ENCODE measurements at regions not wholly inside any gene's neighbourhood (a gene's known extent, or its start where the extent isn't known, plus 50 kb on each side); places are given as distances from the start of the nearest gene placed in this dataset.

DNA sequence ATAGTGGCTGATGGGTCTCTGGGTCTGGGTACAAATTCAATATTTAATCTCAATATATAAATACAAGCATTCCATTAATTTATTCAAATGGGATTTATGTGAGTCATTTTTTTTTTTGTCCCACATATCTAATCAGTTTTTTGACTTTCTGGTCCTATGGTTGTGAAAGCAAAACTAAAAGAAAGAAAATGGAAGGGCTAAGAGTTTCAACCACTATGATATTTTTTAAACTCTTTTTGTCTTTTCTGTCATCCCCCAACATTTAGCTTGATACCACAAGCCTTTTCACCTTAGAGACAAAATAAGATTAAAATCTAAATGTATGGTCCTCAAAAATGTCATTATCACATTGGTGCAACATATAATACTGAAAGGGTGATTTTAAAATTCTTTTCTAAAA, 602.7 kb upstream of the CHRM3 start:
- no peak for ATAC-seq (ENCODE audit: low read depth)
- ChIA-PET CTCF (no interaction called here), POLR2A (no interaction called here)
- Mint-ChIP-seq H3K4me1 (no peaks in the 10 kb centered on the region), H3K27ac (no peak overlapping the region), H3K4me3 (no peak overlapping the region), H3K27me3 (no peaks in the 10 kb centered on the region), H3K9me3 (ENCODE audit: insufficient read depth) (peaks cover 7% of the 10 kb centered on the region)
- H3K9ac ChIP-seq (ENCODE audit: low read length): no peak overlapping the region
- H3K9me3 ChIP-seq (ENCODE audit: control extremely low read depth in 1 of 3, control insufficient read depth in 2 of 3, insufficient read depth in 1 of 3, low read length in 2 of 3): no peaks in the 10 kb centered on the region
- no peak overlapping the region for H2AFZ ChIP-seq (ENCODE audit: insufficient read depth, low read depth, low read length, poor library complexity, severe bottlenecking)
- no peak overlapping the region for H3K4me3 ChIP-seq (ENCODE audit: control extremely low read depth in 1 of 5, extremely low read depth in 1 of 5, insufficient read depth in 1 of 5, low read depth in 2 of 5, low read length in 4 of 5)
- no peaks in the 10 kb centered on the region for H3K4me1 ChIP-seq (ENCODE audit: control insufficient read depth in 2 of 2, insufficient read depth in 2 of 2, low read length in 2 of 2)
- TF ChIP-seq EZH2 (IDR thresholded peaks at IDR 0.05; ENCODE audit: borderline replicate concordance, insufficient read depth, low read depth, low read length, poor library complexity, severe bottlenecking): no peak
- no peak for TF ChIP-seq CTCF (IDR thresholded peaks at IDR 0.05)
- no peak overlapping the region for H3K27ac ChIP-seq (ENCODE audit: low read length in 2 of 2)
- no peak overlapping the region for H3K4me2 ChIP-seq (replicated peaks; ENCODE audit: low read depth, low read length, poor library complexity, severe bottlenecking)
- intact Hi-C loops (cut with micrococcal nuclease): no loop called here
- no peaks in the 10 kb centered on the region for H3K36me3 ChIP-seq (replicated peaks in 1 of 2; ENCODE audit: control extremely low read depth in 1 of 2, control insufficient read depth in 1 of 2, extremely low read depth in 1 of 2, insufficient read depth in 2 of 2, low read length in 1 of 2)
- DNase-seq: no peak
- no peaks in the 10 kb centered on the region for H4K20me1 ChIP-seq (ENCODE audit: control insufficient read depth, insufficient read depth, low read length, poor library complexity, severe bottlenecking)
- H3K79me2 ChIP-seq (ENCODE audit: control insufficient read depth, insufficient read depth, low read length): no peaks in the 10 kb centered on the region
- H3K27me3 ChIP-seq (replicated peaks in 1 of 4; ENCODE audit: control extremely low read depth in 1 of 4, control insufficient read depth in 3 of 4, insufficient read depth in 4 of 4, low read length in 3 of 4): no peaks in the 10 kb centered on the region

GRCh38 chr1:238779716-238780115, 606.7 kb upstream of the CHRM3 start:
- Histone ChIP-seq H3K27me3 (replicated peaks in 1 of 4; ENCODE audit: control extremely low read depth in 1 of 4, control insufficient read depth in 3 of 4, insufficient read depth in 4 of 4, low read length in 3 of 4) (no peaks in the 10 kb centered on the region), H3K4me3 (ENCODE audit: control extremely low read depth in 1 of 5, extremely low read depth in 1 of 5, insufficient read depth in 1 of 5, low read depth in 2 of 5, low read length in 4 of 5) (no peak overlapping the region), H3K9me3 (ENCODE audit: control extremely low read depth in 1 of 3, control insufficient read depth in 2 of 3, insufficient read depth in 1 of 3, low read length in 2 of 3) (no peaks in the 10 kb centered on the region), H3K4me2 (replicated peaks; ENCODE audit: low read depth, low read length, poor library complexity, severe bottlenecking) (no peak overlapping the region), H3K27ac (ENCODE audit: low read length in 2 of 2) (no peak overlapping the region), H3K36me3 (replicated peaks in 1 of 2; ENCODE audit: control extremely low read depth in 1 of 2, control insufficient read depth in 1 of 2, extremely low read depth in 1 of 2, insufficient read depth in 2 of 2, low read length in 1 of 2) (no peaks in the 10 kb centered on the region), H4K20me1 (ENCODE audit: control insufficient read depth, insufficient read depth, low read length, poor library complexity, severe bottlenecking) (no peaks in the 10 kb centered on the region), H3K9ac (ENCODE audit: low read length) (no peak overlapping the region), H3K4me1 (ENCODE audit: control insufficient read depth in 2 of 2, insufficient read depth in 2 of 2, low read length in 2 of 2) (no peaks in the 10 kb centered on the region), H3K79me2 (ENCODE audit: control insufficient read depth, insufficient read depth, low read length) (no peaks in the 10 kb centered on the region), H2AFZ (ENCODE audit: insufficient read depth, low read depth, low read length, poor library complexity, severe bottlenecking) (no peak overlapping the region)
- Mint-ChIP-seq H3K4me3 (no peak overlapping the region), H3K9me3 (ENCODE audit: insufficient read depth) (peaks cover 7% of the 10 kb centered on the region), H3K4me1 (no peaks in the 10 kb centered on the region), H3K27me3 (no peaks in the 10 kb centered on the region), H3K27ac (no peak overlapping the region)
- POLR2A ChIA-PET: no interaction called here
- TF ChIP-seq CTCF (IDR thresholded peaks at IDR 0.05): no peak
- no peak for TF ChIP-seq EZH2 (IDR thresholded peaks at IDR 0.05; ENCODE audit: borderline replicate concordance, insufficient read depth, low read depth, low read length, poor library complexity, severe bottlenecking)
- WGBS (ENCODE audit: insufficient coverage): 81% methylated on average over 2 of the region's 3 CpGs
- CTCF ChIA-PET: no interaction called here
- intact Hi-C loops (cut with micrococcal nuclease): no loop called here
- DNase-seq (no peak), ATAC-seq (ENCODE audit: low read depth) (no peak)

Measured in B cell (primary cell).